ENCODE measurements at regions not wholly inside any gene's neighbourhood (a gene's known extent, or its start where the extent isn't known, plus 50 kb on each side); places are given as distances from the start of the nearest gene placed in this dataset.
"Not testable (repeated sequence)": the region's sequence is repeated elsewhere in the genome, so short reads cannot be mapped to it uniquely, and the experiment has no call there.

DNA sequence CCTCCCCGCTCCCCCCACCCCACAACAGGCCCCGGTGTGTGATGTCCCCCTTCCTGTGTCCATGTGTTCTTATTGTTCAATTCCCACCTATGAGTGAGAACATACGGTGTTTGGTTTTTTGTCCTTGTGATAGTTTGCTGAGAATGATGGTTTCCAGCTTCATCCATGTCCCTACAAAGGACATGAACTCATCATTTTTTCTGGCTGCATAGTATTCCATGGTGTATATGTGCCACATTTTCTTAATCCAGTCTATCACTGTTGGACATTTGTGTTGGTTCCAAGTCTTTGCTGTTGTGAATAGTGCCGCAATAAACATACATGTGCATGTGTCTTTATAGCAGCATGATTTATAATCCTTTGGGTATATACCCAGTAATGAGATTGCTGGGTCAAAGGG lies 104.3 kb downstream of the MTPN start:
- DNase-seq (ENCODE audit: low spot score) = not testable (repeated sequence)

DNA sequence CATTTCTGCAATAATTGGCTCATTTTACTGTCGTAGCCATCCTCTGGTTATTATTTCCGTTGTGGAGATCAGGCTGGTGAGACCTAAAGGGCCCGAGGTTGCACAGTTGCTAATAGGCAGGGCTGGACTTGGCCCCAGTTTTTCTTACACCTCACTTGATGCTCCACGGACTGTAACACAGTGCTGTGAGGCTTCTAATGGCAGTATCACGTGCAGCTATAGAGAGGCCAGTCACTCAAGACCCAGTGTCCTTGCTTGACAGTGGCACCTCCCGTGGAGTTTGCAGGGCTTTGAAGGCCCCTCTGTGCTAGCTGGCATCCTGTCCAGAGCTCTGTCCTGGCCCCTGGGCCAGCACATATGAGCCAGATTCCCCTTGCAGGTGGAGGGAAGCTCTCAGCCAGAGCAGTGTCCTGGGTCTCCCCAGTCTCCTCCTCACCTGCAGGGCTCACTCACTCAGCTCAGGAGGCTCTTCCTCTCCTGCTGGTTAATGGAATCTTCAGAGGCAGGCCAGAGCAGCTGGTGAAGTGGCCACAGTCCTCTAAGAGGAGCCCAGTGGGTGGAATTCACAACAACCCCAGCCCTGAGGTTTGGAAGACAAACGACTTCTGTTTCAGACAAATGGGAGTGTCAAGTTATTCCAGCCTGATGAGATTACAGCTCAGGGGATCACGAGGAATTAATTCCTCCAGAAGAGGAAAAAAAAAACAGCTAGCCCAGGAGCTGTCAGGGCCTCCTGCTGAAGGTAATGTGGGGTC lies 114.2 kb upstream of the FAM180A start:
- in situ Hi-C loops (cut with HindIII; ENCODE audit: low sequenced_read_pairs) = no loop called here
- no peak for DNase-seq (ENCODE audit: low spot score)

More for the DNA sequence above, 104.3 kb downstream of the MTPN start:
- in situ Hi-C loops (cut with HindIII; ENCODE audit: low sequenced_read_pairs) = not testable (repeated sequence)

DNA sequence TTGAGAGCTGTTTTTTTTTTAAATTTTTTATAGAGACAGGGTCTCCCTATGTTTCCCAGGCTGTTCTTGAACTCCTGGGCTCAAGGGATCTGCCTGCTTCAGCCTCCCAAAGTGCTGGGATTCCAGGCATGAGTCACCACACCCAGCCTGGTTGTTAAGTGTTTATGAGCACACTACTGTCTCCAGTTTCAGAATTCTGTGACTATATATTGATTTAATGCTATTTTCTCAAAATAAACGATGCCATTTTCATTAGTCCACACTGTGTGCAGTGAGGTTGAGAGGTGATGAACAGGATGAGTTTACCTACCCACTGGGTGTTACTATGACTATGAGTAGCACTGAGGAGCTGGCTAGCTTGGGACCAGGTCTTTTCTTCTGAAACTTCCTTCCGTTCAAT lies 110.9 kb upstream of the FAM180A start:
- DNase-seq (ENCODE audit: low spot score) = no peak
- in situ Hi-C loops (cut with HindIII; ENCODE audit: low sequenced_read_pairs) = no loop called here

DNA sequence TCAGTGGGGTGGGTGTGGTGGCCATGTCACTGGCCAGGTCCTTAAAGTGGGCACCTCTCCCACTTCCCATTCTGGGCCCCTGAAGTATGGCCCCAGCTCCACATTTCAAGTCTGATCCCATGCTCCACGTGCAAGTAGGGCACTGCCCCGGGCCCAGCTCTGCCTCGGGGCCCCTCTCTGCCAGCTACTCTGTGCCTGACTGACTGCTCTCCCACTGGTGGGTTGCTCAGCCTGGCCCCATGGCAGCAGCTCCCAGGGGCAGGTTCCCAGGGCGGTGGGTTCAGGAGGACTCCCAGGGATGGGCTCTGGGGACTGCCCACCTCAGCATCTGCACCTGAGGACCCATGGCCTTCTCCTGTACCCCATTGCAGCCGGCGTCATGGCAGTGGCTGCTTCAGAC lies 110.2 kb upstream of the FAM180A start:
- in situ Hi-C loops (cut with HindIII; ENCODE audit: low sequenced_read_pairs) = no loop called here

DNA sequence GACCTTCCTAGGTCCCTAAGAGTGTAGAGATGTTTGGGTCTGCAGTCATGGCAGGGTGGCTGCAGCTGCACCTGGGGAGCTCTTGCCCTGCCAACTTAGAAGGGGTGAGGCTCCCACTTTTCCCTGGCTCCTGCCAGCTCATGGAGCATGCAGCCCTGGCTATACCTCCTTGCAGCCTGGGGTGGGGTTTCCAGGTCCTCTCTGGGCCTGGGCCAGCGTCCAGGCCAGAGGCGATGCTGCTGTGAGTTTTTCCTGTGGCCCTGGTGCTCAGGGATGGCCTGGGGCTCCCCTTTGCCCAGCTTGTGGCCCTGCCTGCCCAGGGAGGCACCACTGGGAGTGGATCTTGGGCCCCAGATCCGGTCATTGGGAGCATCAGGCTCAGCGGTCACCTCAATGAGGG lies 109.8 kb upstream of the FAM180A start:
- in situ Hi-C loops (cut with HindIII; ENCODE audit: low sequenced_read_pairs) = no loop called here
- DNase-seq (ENCODE audit: low spot score) = no peak

More for the DNA sequence above, 110.2 kb upstream of the FAM180A start:
- no peak for DNase-seq (ENCODE audit: low spot score)

DNA sequence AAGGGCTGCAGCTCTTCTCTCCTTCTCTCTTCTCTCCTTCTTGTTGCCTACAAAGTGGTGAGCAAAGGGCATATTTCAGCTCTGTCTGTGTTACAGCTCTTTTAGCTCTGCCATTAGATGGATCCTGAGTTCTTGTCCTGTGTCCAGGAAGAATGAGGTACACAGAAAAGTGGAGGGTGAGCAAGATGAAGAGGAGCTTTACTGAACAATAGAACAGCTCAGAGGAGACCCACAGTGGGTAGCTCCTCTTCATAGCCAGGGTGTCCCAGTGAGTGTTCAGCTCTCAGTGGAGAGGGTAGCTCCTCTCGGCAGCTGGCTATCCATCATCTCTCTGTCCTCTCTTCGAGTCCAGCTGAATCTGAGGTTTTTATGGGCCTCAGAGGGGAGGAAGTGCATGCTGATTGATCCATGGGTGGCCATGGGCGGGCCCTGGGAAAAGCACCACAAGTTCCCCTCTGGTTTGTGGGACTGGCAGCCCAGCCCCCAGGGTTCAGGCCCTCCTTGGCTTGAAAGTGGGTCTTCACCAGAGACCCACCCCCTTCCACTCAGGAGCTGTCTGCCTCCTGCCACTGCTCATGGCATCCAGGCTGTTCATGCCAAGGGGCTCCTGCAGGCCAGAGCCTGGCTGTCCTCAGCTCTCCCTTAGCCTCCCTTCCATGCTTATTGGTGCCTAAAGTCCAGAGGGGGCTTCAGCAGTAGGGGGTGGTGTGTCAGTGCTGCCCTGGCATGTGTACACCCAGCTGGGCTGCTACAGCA lies 109.1 kb upstream of the FAM180A start:
- in situ Hi-C loops (cut with HindIII; ENCODE audit: low sequenced_read_pairs) = no loop called here
- DNase-seq (ENCODE audit: low spot score) = no peak

DNA sequence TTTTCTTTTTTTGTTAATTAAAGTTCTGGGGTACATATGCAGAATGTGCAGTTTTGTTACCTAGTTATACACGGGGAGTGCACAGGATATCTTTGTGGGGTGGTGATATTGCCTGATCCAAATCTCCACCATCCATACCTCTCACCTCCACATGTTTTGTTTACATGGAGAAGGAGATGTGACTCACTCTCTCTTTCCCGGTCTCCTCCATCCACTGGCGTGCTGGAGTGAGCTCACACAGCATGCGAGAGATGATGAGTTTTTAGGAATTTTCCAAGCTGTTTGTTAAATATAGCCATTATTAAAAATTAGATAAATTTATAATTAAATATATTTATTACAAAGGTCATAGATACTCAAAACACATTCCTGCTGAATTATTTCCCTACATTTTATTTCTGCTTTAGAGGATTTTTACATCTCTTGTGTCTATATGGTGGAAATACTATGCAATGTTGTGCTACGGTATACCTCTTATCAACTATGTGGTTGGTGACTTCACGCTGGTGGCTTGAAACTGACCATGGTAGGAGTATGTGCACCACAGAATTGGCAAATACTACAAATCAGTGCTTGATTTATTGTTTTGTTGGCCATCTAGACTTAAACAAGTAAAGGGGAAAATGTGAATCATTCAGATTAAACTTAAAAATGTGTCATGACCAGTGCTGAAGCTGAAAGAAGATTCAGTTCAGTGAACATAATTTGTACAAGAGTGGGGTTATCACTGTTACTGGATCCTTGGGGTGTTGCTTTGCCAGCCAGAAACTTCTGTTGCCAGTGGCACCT lies 107.9 kb upstream of the FAM180A start:
- in situ Hi-C loops (cut with HindIII; ENCODE audit: low sequenced_read_pairs) = no loop called here
- DNase-seq (ENCODE audit: low spot score) = no peak

DNA sequence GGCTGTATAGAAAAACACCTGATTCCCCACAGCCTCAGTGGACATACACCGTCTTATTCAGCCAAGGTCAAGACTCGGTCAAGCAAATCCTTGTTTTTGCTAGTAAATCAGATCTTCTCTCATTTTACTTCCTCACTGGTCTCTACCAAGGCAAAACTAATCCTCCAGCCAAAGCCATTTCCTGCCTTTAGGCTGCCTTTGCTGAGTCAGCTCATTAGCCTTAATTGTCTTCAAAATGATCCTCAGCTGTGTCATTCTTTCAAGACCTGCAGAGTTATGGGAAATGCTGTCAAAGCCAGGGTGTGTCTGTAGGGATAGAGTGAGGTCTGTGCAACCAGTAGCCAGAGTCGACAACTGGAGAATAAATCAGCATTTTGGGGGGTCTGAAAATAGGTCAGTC lies 107.2 kb upstream of the FAM180A start:
- in situ Hi-C loops (cut with HindIII; ENCODE audit: low sequenced_read_pairs) = no loop called here
- DNase-seq (ENCODE audit: low spot score) = no peak

DNA sequence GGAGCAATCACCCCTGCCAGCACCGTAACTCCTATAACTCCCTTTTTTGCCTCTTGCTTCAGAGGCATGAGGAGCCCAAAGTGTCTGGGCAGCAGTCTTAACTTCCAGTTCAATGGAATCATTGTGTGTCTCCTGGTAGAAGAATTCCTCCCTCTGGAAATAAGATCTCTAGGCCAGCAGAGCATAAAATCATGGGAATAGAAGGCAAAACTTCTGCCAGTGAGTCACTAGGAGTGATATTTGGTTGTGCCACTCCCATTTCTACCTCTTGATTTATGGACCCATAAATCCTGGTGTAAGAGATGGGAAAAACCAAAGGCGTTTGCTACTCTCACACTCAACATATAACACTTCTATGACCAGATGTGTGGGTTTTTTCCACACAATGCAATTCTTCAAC lies 104.9 kb upstream of the FAM180A start:
- DNase-seq (ENCODE audit: low spot score) = no peak
- in situ Hi-C loops (cut with HindIII; ENCODE audit: low sequenced_read_pairs) = no loop called here

DNA sequence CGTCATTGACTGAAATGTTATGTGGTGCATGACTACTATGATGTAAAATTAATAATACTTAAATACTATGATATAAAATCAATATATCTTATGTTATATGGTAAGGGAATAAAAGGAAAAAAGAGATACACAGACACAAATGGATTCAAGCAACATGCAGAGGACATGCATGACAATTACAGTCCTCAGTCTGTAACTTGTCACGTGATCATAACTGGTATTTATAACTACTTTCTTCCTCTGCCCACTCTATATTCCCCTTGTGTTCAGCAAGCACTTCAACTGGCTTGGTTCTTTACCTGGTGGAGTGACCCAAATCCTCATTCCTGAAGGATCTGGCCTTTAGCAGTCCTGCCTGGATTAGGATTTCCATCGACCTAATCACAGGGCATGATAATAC lies 104.4 kb upstream of the FAM180A start:
- in situ Hi-C loops (cut with HindIII; ENCODE audit: low sequenced_read_pairs) = no loop called here

DNA sequence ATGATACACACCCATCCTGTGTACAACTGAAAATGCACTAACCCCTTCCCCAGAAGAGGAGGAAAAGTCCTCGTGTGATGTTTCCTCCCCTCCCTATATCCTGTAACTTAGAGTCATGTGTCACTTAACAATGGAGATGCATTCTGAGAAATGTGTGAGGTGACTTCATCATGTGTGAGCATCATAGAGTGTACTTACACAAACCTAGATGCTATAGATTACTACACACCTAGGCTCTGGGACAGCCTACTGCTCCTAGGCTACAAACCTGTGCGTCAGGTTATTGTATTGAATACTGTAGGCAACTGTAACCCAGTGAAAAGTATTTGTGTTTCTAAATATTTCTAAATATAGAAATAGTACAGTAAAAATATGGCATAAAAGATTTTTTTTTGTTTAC lies 98.6 kb upstream of the FAM180A start:
- DNase-seq (ENCODE audit: low spot score) = no peak
- in situ Hi-C loops (cut with HindIII; ENCODE audit: low sequenced_read_pairs) = no loop called here

More for the DNA sequence above, 104.4 kb upstream of the FAM180A start:
- DNase-seq (ENCODE audit: low spot score) = no peak

DNA sequence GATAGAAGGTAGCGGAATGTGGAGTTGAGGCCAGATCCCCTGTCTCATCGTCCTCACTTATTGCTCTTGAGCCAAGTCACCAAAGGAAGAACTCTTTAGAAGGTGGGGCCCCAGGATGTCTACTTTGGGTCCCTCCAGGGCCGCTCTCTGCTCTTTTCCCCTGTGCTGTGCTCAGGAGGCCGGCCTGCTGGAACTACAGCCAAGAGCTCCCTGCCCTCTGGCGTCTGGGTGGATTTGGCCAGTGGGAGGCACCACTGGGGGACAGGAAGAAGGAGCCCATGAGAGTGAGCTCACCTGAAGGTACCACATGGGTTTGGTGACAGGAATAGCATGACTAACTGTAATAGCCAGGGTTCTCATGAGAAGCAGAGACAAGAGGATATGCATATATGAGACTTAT lies 97.7 kb upstream of the FAM180A start:
- in situ Hi-C loops (cut with HindIII; ENCODE audit: low sequenced_read_pairs) = no loop called here
- no peak for DNase-seq (ENCODE audit: low spot score)

DNA sequence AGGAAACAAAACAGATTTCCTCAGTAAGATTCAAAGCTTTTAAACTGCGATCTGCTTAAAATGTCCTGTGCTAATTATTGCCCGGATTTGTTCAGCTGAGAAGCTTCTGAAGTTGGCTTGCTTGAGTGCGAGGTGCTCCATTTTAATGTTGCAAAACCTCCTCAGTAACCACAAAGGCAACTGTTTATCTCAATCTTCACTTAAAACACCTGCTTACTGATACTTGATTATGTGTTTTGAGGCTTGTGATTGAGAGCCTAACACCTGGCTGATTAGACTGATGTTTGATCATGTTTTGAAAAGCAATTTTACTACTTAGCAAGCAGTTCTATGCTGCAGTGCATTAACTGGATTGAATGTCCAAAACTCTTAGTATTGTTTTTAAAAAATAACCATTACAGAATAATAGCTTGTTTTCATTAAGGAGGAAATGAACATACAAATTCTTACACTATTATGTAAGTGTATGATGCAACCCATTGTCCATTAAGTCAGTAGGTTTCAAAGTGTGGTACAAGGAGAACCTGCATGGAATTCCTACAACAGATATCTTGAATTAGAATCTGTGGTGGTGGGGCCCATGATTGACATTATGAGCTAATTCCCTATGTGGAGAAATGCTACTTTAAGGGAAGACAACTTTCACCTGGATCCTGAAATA lies 96.9 kb upstream of the FAM180A start:
- in situ Hi-C loops (cut with HindIII; ENCODE audit: low sequenced_read_pairs) = no loop called here
- DNase-seq (ENCODE audit: low spot score) = no peak

DNA sequence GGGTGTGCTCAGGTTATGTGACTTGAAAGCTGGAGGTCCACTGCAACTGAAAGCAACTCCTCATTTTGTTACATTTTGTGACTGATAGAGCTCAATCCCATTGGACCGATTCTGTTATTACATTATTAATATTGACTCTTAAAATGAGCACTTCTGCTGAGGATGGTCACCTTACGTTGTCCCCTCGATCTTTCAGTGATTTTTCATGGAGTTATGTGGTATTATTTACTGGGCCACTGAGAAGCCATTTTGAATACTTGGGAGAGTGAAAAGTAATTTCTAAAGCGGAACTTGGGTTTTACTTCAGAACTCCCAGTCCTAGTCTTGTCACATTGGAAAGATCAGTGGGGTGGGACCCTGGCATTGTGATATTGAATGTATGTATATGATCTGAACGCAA lies 96.3 kb upstream of the FAM180A start:
- in situ Hi-C loops (cut with HindIII; ENCODE audit: low sequenced_read_pairs) = no loop called here
- DNase-seq (ENCODE audit: low spot score) = no peak

DNA sequence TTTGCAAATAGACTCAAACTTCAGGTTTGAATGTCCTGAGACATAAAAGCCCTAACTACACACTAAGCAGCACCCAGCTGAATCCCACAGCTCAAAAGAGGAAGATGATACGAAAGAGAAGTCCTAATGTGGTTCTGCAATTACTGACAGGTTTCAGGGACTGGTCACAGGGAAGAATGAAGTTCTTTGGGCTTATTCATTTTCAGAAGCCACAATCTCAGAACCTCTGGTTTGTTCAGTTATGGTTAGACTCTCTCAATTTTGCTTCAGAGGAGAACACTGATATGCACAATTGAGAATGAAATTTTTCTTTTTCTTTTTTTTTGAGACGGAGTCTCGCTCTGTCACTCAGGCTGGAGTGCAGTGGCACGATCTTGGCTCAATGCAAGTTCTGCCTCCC lies 94.6 kb upstream of the FAM180A start:
- no peak for DNase-seq (ENCODE audit: low spot score)
- in situ Hi-C loops (cut with HindIII; ENCODE audit: low sequenced_read_pairs) = no loop called here

DNA sequence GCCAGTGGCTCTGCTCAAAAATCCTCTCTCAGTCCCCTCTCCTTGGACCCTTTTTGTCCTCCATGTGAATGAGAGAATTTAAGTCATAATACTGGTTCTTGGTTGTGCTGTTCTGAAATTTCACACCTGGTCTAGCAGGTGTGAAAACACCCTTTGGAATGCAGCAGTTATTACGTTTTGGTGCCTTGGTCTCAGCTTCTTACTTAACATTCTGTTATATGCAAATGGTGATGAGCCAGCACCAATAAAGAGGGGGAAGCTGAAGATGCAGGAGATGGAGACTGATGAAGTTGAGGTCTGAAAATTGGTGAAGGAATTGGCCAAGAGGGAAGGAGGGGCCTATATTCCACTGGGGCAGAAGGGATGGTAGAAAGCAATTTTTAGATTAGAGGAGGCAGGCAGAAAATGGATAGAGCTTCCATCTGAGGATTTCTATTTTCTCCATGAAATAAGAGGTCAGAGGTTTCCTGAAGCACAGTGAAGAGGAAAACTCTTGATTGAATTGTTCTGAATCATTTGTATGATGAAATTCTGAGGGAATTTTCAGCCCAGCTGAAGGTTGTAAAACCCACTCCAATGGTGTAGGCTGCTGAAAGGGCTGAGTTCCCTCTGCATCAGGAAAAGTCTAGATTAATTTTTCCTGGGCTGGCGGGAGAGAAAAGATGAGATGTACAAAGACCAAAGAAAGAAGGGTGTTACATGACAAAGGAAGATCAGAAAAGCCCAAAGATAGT lies 94.0 kb upstream of the FAM180A start:
- in situ Hi-C loops (cut with HindIII; ENCODE audit: low sequenced_read_pairs) = no loop called here
- DNase-seq (ENCODE audit: low spot score) = no peak

DNA sequence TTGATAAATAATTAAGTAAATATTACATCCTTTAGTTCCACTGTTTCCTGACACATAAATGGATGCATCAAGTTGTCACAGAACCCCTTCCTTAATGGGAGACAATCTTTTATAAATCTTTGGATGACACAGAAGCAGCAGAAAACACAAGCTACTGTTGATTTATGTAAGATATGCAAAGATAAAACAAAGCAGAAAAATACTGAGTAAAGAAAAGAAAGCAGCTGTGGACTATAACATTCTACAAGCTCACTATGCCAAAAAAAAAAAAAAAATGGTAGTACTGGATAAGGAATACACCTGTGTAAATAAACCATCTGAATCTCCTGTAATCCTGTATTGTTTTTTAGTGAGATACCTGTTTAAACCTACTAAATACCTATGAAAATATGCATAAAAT lies 92.0 kb upstream of the FAM180A start:
- in situ Hi-C loops (cut with HindIII; ENCODE audit: low sequenced_read_pairs) = no loop called here

DNA sequence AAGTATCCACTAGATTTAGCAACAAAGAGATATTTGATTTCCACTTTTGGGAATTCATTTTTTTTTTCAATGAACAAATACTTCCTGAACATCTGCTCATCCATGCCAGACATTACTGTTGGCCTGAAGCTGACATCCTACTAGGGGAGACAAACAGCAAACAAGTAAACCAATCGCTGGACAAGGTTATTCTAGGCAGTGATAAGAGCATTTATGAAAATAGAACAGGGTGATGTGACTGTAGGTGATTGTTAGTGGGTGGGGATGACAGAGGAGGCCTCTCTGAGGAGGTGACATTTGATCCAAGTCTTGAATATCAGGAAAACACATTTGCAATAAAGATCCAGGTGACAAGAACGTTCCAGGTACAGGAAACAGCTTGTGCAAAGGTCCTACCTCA lies 89.1 kb upstream of the FAM180A start:
- in situ Hi-C loops (cut with HindIII; ENCODE audit: low sequenced_read_pairs) = no loop called here
- DNase-seq (ENCODE audit: low spot score) = no peak

More for the DNA sequence above, 92.0 kb upstream of the FAM180A start:
- no peak for DNase-seq (ENCODE audit: low spot score)

DNA sequence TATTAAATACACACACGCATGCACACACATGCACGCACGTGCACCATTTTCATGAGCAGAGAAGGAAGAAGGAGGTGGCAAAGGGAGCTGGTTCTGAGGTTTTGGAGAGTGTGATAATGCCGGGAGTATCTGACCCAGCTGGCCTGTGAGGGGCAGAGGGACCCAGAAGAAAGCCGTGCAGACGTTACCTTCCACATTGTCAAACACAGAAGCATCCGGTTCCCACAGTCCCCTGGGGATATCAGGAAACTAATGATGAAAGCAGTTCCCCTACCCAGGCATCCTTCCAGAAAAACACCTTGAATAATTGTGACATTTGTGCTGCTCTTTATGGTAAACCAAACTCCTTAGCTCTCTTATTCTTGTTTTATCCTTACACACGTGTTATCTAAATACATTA lies 85.7 kb upstream of the FAM180A start:
- DNase-seq (ENCODE audit: low spot score) = no peak
- in situ Hi-C loops (cut with HindIII; ENCODE audit: low sequenced_read_pairs) = no loop called here
